GM18519 (cell line): ENCODE measurements at regions not wholly inside any gene's neighbourhood (a gene's known extent, or its start where the extent isn't known, plus 50 kb on each side); places are given as distances from the start of the nearest gene placed in this dataset.

Experiments used
- ATAC-seq: cut with Tn5 transposase; IDR thresholded peaks from one replicate; pipeline ENCODE4 v1.9.1; 2021; ENCODE audit warnings: mild to moderate bottlenecking, moderate library complexity; ENCODE audit not compliant: unreplicated experiment, low FRiP score

- ATAC-seq = no peak
Measured at GRCh38 chr7:13165854-13166253, 478.4 kb downstream of the ARL4A start.

DNA sequence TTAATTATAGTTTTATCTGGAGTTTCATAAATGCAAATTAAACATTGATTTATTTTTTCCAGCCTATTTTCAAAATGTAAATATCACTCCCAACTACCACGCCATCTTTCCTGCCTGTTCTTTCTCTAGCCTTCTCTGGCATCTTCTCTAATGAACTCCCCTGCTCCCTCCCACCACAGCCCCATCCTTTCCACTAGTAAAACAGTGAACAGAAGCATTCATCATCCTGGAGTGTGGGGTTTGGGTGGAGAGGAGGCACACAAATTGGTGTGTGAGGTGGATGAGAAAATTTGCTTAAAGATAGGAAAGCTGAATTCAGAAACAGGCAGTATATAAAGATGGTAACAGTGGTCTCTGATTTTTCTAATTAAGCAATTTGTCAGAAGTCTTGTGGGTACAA lies 479.4 kb downstream of the ARL4A start:
- ATAC-seq = no peak

- no peak for ATAC-seq
Measured at GRCh38 chr7:13169356-13169755, 481.9 kb downstream of the ARL4A start.

DNA sequence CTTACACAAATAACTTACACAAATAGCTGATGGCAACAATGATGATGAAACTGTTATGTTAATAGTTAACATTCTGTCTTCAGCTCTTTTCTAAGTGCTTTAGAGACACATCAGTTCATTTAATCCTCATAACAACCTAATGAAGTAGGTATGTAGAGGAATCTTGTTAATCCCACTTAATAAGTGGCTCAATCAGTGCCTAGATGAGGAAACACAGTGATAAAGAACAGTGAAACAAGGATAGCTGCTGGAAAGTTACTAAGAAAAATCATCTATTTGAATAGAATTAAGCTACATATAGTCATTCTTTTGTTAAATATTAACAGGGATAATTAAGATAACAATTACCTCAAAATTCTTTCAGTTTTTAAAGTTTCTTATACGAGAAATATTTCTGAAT lies 487.6 kb downstream of the ARL4A start:
- no peak for ATAC-seq

GRCh38 chr7:13179011-13179582 lies 491.7 kb downstream of the ARL4A start:
- no peak for ATAC-seq

DNA sequence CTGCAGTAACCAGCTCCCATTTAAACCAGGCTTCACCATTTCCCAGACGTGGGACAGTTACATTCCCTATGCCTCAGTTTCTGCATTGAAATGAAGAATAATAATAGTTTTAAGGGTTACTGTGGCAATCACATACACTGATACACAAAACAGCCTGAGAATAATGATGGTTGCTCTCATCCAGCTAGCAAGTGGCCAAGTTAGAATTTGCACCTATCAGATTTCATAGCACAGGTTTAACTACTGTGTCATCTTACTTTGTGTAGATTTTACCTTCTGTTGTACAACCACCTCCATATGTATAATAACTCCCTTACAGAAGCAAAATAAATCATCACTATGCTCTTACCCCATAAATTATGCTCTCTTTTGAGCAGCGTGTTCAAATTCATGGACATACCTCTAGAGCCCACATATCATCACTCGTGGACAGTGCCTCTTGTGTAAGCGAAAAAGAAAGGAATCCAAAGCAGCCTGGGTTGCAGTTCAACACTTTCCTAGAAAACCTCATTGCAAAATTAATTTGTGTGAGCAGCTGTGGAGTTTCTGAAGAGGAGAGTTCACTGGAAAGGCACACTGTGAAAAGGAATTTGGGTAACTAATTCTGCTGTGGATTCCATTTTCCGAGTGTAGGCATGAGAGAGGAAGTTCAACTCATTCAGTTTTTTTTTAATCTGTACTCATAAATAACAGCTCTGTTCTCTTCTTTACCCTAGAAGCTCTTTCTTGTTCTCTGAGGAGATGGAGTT lies 492.5 kb downstream of the ARL4A start:
- ATAC-seq = no peak

DNA sequence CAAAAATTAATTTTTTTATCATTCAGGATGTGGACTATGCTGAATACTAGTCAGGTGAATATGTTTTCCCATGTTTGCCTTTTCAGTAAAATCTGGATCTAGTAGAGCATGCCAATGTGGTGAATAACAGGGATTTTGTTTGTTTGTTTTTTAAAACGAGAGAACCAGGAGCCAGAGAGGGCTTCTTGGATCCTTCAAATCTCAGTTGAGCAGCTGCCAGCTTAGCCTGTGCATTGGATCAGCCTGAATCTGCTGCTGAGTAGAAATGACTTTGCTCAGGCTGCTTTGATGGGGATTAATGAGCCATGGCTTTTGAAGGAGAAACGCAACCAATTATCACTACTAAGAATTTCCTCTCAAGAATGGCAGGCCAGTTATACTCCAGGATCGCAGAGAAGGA lies 493.8 kb downstream of the ARL4A start:
- ATAC-seq = no peak

GRCh38 chr7:13185139-13185538 lies 497.7 kb downstream of the ARL4A start:
- ATAC-seq = no peak

- no peak for ATAC-seq
Measured at GRCh38 chr7:13188236-13188805, 500.9 kb downstream of the ARL4A start.

GRCh38 chr7:13188922-13189321 lies 501.5 kb downstream of the ARL4A start:
- ATAC-seq = no peak

- no peak for ATAC-seq
Measured at GRCh38 chr7:13189668-13190067, 502.2 kb downstream of the ARL4A start.

- no peak for ATAC-seq
Measured at GRCh38 chr7:13197501-13197900, 510.1 kb downstream of the ARL4A start.

GRCh38 chr7:13198036-13198435 lies 510.6 kb downstream of the ARL4A start:
- no peak for ATAC-seq

- ATAC-seq = no peak
Measured at GRCh38 chr7:13198727-13199126, 511.3 kb downstream of the ARL4A start.

DNA sequence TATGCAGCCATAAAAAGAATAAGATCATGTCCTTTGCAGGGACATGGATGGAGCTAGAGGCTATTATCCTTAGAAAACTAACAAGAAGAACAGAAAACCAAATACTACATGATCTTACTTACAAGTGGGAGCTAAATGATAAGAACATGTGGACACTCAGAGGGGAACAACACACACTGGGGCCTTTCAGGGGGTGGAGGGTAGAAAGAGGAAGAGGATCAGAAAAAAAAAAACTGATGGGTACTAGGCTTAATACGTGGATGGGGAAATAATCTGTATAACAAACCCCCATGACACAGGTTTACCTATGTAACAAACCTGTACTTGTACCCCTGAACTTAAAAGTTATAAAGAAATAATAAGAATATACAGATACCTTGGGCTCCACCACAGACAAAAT lies 514.2 kb downstream of the ARL4A start:
- no peak for ATAC-seq

- ATAC-seq = no peak
Measured at GRCh38 chr7:13217768-13218167, 530.3 kb downstream of the ARL4A start.

GRCh38 chr7:13225068-13225467 lies 537.6 kb downstream of the ARL4A start:
- no peak for ATAC-seq

- ATAC-seq = no peak
Measured at GRCh38 chr7:13226385-13226784, 539.0 kb downstream of the ARL4A start.

DNA sequence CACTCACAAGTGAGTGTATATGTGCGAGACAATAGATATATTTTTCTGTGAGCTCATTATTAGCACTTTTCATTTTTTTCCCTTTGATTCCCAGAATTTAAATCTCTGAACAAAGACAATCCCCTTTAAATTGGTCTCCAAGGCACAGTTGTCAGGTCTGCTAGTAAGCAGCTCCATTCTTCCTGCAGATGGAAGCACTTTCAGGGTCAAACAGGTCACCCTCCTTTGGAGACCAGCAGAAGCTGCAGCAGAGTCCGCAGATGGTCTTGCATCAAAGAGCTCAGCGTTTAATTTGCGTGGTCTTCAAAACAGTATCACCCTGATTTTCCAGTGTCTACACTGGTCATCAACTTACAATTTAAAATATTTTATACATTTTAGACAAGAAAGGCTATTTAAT lies 543.8 kb downstream of the ARL4A start:
- no peak for ATAC-seq

GRCh38 chr7:13235436-13235835 lies 548.0 kb downstream of the ARL4A start:
- no peak for ATAC-seq

DNA sequence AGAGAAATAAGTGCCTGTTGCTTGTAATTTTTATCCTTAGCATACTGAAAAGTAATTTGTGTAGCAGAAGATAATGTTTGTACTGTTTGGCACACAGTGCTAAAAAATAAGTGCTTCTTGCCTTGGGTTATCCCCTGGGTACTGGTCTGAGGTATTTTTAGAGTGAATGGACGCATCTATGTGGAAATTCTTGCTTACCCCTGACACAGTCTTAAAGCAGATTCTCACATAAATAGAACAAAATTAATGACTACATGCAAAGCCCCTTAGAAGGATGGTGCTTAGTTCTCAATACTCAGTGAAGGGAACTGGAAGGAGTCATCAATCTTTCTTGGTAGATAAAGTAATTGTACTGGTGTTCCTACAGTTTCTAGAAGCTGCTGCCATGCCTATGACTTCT lies 548.6 kb downstream of the ARL4A start:
- ATAC-seq = no peak

DNA sequence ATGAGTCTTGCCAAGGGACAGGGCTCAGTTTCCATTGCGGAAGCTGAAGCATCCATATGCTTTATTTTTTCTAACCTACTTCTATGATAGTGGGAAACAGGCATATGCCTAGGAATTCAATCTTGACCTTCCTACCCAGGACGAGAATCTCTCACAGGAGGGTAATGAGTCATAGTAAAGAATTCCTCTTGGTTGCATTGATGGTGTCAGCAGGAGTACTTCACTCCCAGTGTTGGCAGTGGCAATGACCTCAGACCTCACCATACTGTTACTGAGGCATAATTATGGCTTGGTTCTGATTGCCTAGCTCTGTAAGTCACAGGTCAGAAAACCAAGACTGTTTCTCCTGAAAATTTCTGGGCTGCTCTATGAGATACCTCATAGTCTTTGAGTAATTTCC lies 552.9 kb downstream of the ARL4A start:
- no peak for ATAC-seq
